Inferior parietal cortex (tissue), 1 donor: ENCODE measurements at regions not wholly inside any gene's neighbourhood (a gene's known extent, or its start where the extent isn't known, plus 50 kb on each side); places are given as distances from the start of the nearest gene placed in this dataset.
"Not testable (repeated sequence)": the region's sequence is repeated elsewhere in the genome, so short reads cannot be mapped to it uniquely, and the experiment has no call there.

Experiments
- DNase-seq: peaks from one replicate; pipeline ENCODE4 v3.0.0-alpha.2; 2016; ENCODE audit errors: extremely low spot score

DNA sequence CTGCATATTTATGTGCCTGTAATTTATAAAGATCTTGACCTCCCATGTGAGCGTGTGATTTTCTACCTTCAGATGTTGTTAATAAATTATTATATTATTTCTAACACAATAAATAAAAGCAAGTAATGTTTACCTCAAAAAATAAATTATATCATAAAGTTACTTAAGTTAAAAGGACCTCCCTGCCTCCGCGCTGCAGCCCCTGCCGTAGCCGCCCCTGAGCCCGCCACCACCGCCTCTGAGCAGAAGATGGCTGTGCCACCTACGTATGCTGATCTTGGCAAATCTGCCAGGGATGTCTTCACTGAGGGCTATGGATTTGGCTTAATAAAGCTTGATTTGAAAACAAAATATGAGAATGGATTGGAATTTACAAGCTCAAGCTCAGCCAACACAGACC is 119.6 kb upstream of the BRWD3 start:
- DNase-seq = no peak

DNA sequence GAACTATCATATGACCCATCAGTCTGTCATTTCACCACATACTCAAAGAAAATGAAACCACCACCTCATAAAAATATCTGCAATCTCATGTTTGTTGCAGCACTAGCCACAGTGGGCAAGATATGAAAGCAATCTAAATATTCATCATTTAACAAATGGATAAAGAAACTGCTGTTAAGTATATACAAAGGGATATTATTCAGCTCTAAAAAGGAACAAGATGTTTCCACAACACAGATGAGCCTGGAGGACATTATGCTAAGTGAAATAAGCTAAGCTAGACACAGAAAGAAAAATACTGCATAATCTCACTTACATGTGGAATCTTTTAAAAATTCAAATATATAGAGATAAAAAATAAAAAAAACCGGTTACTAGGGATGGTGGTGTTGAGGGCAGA is 108.2 kb upstream of the BRWD3 start:
- no peak for DNase-seq

DNA sequence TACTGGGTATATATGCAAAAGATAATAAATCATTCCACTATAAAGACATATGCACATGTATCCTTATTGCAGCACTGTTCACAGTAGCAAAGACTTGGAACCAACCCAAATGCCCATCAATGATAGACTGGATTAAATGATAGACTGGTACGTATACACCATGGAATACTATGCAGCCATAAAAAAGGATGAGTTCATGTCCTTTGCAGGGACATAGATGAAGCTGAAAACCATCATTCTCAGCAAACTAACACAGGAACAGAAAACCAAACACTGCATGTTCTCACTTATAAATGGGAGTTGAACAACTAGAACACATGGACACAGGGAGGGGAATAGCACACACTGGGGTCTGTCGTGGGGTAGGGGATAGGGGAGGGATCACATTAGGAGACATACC is 102.7 kb upstream of the BRWD3 start:
- not testable (repeated sequence) for DNase-seq

GRCh38 chrX:80879916-80880315 is 70.2 kb upstream of the BRWD3 start:
- DNase-seq = no peak

- DNase-seq = peak; percentile 4
These were observed 69.5 kb upstream of the BRWD3 start for GRCh38 chrX:80879143-80879542.

DNA sequence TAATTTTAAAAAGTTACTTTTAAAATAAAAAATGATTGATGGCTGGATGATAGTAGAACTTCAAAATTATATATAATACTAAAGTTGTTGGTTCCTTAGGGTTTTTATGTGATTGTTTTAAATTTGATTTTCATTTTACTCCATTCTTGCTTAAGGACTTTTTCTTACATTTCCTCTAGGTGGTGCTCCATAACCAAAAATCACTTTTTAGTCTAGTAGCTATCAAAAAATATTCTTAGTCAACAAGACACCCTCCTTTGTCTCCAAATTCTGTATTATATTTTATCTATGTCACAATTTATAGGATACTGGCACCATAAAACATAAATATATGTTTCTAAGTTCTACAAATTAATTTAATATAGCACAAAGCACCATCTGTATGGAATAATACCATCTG is 67.2 kb upstream of the BRWD3 start:
- DNase-seq = peak; percentile 47
